SK-N-SH (cell line): ENCODE measurements at regions not wholly inside any gene's neighbourhood (a gene's known extent, or its start where the extent isn't known, plus 50 kb on each side); places are given as distances from the start of the nearest gene placed in this dataset.

ENCODE experiments used
- CHD2 ChIP-seq: fragments of 150-350 bp; IDR thresholded peaks from 2 replicates; pipeline ENCODE4 v1.6.1; 2018; ENCODE audit warnings: low read length; ENCODE audit not compliant: partially characterized antibody
- EZH2phosphoT487 ChIP-seq: fragments of 200-600 bp; sonication (generic); IDR thresholded peaks from 2 replicates; pipeline ENCODE4 v1.6.1; 2017; ENCODE audit warnings: low read depth, mixed run types, mild to moderate bottlenecking, antibody characterized with exemption, moderate library complexity, borderline replicate concordance
- GABPA ChIP-seq: IDR thresholded peaks from 2 replicates; pipeline ENCODE4 v1.4.0; 2012; ENCODE audit warnings: low read depth, mild to moderate bottlenecking
- POLR2AphosphoS5 ChIP-seq: IDR thresholded peaks from 2 replicates; pipeline ENCODE4 v1.6.1; 2012; ENCODE audit warnings: low read depth, low read length
- RAD21 ChIP-seq: IDR thresholded peaks from 2 replicates; pipeline ENCODE4 v1.6.1; 2012; ENCODE audit warnings: mild to moderate bottlenecking, low read length
- TF ChIP-seq, protein P1 (sequence below): fragments of 200-600 bp; sonication (generic); IDR thresholded peaks from 2 replicates; pipeline ENCODE4 v1.6.1; 2017; ENCODE audit warnings: antibody characterized with exemption, mild to moderate bottlenecking, moderate library complexity
- TF ChIP-seq, protein P2 (sequence below): IDR thresholded peaks from 2 replicates; pipeline ENCODE4 v1.4.0; 2012; ENCODE audit warnings: low read depth

DNA sequence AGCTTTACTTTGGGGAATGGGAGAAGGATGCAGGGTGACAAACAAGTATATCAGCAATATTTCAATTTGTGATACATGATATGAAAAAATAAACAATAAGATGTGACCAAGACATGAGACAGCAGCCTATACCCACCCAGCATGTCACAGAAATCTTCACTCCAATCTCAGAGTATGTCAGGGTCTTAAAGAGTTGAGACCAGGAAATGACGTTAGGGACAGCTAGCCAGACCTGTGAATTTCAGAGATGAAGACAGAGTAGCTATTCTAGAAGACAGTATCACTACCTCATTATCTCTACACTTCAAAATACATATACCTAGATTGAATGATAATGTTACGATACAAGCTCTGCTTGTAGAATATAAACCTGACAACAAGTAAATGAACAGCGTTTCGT is 282.8 kb downstream of the ZEB2 start:
- TF ChIP-seq, protein P1, sequence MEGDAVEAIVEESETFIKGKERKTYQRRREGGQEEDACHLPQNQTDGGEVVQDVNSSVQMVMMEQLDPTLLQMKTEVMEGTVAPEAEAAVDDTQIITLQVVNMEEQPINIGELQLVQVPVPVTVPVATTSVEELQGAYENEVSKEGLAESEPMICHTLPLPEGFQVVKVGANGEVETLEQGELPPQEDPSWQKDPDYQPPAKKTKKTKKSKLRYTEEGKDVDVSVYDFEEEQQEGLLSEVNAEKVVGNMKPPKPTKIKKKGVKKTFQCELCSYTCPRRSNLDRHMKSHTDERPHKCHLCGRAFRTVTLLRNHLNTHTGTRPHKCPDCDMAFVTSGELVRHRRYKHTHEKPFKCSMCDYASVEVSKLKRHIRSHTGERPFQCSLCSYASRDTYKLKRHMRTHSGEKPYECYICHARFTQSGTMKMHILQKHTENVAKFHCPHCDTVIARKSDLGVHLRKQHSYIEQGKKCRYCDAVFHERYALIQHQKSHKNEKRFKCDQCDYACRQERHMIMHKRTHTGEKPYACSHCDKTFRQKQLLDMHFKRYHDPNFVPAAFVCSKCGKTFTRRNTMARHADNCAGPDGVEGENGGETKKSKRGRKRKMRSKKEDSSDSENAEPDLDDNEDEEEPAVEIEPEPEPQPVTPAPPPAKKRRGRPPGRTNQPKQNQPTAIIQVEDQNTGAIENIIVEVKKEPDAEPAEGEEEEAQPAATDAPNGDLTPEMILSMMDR = no peak
- no peak for TF ChIP-seq EZH2phosphoT487
- TF ChIP-seq GABPA = no peak
- TF ChIP-seq, protein P2, sequence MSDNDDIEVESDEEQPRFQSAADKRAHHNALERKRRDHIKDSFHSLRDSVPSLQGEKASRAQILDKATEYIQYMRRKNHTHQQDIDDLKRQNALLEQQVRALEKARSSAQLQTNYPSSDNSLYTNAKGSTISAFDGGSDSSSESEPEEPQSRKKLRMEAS = no peak
- TF ChIP-seq CHD2 = no peak
- TF ChIP-seq POLR2AphosphoS5 = no peak
- TF ChIP-seq RAD21 = no peak
